Body of pancreas (tissue), 4 donors: ENCODE measurements at regions not wholly inside any gene's neighbourhood (a gene's known extent, or its start where the extent isn't known, plus 50 kb on each side); places are given as distances from the start of the nearest gene placed in this dataset.

Experiments
- CTCF ChIP-seq, 7 experiments: fragments of 450-650 bp in 4 of 7; fragments of 200-600 bp in 3 of 7; sonication (generic) in 3 of 7; IDR thresholded peaks; one replicate each; pipeline ENCODE4 v1.5.1; 2016 to 2019; ENCODE audit warnings: antibody characterized with exemption in 7 of 7
- POLR2A ChIP-seq, 3 donors: fragments of 450-650 bp; IDR thresholded peaks; one replicate each; pipeline ENCODE4 v1.6.1; 2016; ENCODE audit warnings: antibody characterized with exemption in 3 of 3, mild to moderate bottlenecking in 2 of 3

GRCh38 chr11:112455791-112456190 is 195.1 kb upstream of the PLET1 start:
- TF ChIP-seq POLR2A (IDR thresholded peaks at IDR 0.05) (no peak), CTCF (IDR thresholded peaks at IDR 0.05) (no peak)
